ENCODE measurements at regions not wholly inside any gene's neighbourhood (a gene's known extent, or its start where the extent isn't known, plus 50 kb on each side); places are given as distances from the start of the nearest gene placed in this dataset.

DNA sequence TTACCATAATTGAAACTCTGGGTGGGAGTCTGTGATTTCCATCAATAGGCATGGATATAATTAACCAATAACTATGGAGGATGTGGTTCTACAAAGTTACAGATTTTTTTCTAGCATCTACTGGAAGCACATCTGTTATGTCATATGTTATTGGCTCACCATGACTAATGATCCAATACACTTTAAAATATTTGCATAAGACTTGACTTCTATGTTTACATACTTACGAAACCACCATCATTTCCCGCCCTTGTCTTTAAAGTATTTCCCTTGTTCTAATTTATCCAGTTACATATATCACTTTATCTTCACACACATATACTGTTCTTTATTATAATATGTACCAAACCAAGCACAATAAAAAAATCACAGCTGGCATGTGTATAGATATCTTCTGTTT is 380.3 kb upstream of the CBLB start:
- in situ Hi-C loops (cut with HindIII; ENCODE audit: low pct_unique_long_range_greater_than_20kb, low sequenced_read_pairs): no loop called here
- DNase-seq (ENCODE audit: low read depth, low spot score): no peak

DNA sequence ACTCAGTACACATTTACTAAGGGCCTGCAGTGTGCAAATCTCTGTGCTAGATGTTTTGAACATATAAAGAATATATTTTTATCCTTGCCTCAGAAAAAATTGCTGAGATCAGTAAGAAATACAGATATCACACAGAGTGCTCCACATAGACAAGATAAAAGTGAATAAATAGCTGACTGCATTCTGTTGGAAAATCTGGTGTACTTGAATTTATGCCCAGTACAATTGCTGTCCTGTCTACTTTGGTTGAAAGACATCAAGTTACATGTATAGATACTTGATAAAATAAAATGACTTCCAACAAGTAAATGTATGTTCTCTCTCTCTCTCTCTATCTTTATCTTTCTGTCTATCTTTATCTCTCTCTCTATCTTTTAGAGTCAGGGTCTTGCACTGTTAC is 381.2 kb upstream of the CBLB start:
- no peak for DNase-seq (ENCODE audit: low read depth, low spot score)
- in situ Hi-C loops (cut with HindIII; ENCODE audit: low pct_unique_long_range_greater_than_20kb, low sequenced_read_pairs): no loop called here

DNA sequence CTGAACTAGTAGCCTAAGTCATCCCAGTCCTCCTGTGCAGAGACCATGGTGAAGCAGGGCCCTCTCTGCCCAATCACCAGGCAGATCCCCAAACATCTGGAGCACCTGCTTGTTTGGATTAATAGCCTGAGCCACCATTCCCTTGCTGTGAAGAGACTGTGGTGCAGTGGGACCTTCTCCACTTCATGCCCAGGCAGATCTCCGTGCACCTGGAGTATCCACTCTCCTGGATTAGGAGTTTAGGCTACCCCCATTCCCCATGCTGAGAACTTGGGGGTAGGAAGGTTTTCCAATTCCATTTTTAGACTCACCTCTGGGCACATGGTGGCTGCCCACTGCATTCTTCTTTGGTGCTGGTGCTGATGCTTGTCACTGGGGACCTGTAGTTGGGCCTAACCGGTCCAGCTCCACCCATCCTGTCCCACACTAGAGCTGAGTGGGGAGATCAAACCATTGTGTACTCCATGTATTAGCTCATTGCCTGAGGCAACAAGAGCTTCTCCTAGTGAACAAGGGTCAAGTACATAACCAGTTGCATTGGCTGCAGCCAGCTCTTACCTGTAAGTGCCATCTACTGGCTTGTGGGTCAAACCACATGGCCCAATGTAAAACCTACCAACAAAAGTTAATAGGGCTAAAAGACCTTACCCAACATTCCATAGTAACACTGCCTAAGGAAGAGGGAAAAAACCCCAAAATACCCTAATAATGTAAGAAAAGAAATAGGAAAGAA is 382.5 kb upstream of the CBLB start:
- in situ Hi-C loops (cut with HindIII; ENCODE audit: low pct_unique_long_range_greater_than_20kb, low sequenced_read_pairs): no loop called here
- peak; percentile 2 for DNase-seq (ENCODE audit: low read depth, low spot score)

DNA sequence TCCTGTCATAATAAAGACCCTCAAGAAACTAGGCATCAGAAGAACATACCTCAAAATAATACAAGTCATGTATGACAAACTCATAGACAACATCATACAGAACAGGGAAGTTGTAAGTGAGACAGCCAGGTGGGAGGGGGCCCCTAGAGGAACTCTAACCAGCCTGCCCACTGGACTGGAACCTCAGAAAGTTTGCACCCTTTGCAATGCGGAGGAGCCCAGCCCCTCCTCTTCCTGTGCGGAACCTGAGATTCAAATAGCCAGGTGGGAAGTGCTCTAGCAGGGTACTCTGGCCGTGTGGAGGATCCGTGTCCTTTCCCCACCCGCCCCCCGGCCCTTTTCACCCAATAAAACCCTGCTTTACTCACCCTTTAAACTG is 387.0 kb upstream of the CBLB start:
- DNase-seq (ENCODE audit: low read depth, low spot score): no peak
- in situ Hi-C loops (cut with HindIII; ENCODE audit: low pct_unique_long_range_greater_than_20kb, low sequenced_read_pairs): no loop called here

DNA sequence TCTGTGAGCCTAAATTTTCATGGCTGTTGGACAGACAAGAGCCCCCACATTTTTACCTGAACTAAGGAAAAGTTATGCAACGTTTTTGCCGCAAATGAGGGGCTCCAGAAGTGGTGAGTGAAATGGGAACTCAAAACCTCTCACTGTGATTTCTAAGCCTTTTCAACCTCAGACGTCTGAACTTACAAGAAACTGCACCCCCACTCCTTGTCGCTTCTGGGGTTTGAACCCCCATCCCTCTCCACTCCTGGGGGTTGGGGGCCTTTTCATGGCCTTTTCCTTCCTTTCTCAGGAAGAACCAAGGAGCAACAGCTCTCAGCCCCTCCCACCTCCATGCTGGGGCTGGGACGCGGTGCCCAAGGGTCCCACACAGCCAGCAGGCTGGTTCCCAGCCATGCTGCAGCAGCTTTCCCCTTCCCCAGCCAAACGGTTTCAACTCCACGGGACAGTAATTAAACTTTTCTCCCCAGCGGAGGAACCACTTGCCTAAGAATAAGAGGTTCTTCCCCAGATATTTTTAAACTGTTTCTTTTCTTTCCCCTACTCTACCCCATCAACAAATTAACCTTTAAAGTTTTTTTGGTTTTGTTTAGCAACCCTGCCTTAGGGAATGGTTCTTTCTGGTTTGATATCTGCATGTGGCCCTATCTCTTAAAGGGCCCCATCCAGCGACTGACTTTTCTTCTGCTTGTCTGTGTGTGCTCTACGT is 387.6 kb upstream of the CBLB start:
- no peak for DNase-seq (ENCODE audit: low read depth, low spot score)
- in situ Hi-C loops (cut with HindIII; ENCODE audit: low pct_unique_long_range_greater_than_20kb, low sequenced_read_pairs): no loop called here

DNA sequence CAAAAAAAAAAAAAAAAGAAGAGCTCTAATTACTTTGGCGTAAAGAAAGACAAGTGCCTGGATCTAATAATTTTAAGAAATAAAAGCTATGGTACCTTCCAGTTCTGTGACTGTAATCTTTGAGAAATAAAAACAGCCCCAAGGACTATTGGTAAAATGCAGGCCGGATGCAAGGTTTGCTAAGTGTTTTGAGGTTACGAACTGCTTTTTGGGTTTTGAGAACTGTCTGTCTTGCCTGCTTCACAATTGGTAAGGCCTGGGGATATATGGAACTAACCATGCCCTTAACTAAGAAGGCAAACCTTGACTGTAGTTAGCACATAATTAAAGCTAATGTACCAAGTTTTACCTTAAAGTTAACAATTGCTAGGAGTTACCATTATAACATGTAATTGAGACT is 388.4 kb upstream of the CBLB start:
- DNase-seq (ENCODE audit: low read depth, low spot score): no peak
- in situ Hi-C loops (cut with HindIII; ENCODE audit: low pct_unique_long_range_greater_than_20kb, low sequenced_read_pairs): no loop called here

DNA sequence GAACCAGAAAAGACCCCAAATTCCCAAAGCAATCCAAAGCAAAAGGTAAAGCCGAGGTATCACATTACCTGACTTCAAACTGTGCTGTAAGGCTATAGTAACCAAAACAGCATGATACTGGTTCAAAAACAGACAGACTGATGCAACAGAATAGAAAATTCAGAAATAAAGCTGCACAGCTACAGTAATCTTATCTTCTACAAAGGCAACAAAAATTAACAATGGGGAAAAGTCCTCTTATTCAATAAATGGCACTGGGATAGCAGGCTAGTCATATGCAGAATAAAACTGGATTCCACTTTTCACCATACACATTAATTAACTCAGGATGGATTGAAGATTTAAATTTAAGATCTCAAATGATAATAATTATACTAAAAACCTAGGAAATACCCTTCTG is 392.6 kb upstream of the CBLB start:
- no peak for DNase-seq (ENCODE audit: low read depth, low spot score)
- in situ Hi-C loops (cut with HindIII; ENCODE audit: low pct_unique_long_range_greater_than_20kb, low sequenced_read_pairs): no loop called here

DNA sequence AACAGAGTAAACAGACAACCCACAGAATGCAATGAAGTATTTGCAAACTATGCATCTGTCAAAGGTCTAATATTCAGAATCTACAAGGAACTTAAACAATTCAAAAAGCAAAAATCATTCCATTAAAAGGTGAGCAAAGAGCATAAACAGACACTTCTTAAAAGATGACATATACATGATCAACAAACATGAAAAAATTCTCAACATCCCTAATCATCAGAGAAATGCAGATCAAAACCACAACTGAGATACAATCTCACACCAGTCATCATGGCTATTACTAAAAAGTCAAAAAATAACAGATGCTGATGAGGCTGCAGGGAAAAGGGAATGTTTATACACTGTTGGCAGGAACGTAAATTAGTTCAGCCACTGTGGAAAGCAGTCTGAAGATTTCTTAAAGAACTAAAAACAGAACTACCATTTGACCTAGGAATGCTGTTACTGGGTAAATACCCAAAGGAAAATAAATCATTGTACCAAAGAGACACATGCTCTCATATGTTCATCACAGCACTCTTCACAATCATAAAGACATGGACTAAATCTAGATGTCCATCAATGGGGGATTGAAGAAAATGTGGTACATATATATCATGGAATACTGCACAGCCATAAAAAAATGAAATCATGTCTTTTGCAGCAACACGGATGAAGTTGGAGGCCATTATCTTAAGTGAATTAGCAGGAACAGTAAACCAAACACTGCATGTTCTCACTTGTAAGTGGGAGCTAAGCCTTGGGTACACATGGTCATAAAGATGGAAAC is 393.3 kb upstream of the CBLB start:
- no peak for DNase-seq (ENCODE audit: low read depth, low spot score)
- in situ Hi-C loops (cut with HindIII; ENCODE audit: low pct_unique_long_range_greater_than_20kb, low sequenced_read_pairs): no loop called here

DNA sequence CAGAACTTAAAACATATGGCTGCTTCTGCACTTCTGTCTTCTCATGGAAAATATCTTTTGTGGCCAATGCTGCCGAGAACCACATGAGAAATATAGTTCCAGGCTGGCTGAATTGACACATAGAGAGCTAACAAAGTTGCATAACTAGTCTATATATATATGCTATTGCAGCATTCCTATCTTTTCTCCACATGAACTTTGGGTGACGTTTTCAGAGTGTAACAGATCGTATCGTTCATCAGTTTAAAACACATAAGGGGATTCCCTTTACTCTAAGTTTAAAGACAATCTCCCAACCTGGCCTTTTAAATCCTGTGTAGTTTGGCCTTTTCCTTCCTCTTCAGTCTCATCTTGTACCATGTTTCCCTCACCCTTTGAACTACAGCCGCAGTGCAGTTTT is 394.2 kb upstream of the CBLB start:
- in situ Hi-C loops (cut with HindIII; ENCODE audit: low pct_unique_long_range_greater_than_20kb, low sequenced_read_pairs): no loop called here

DNA sequence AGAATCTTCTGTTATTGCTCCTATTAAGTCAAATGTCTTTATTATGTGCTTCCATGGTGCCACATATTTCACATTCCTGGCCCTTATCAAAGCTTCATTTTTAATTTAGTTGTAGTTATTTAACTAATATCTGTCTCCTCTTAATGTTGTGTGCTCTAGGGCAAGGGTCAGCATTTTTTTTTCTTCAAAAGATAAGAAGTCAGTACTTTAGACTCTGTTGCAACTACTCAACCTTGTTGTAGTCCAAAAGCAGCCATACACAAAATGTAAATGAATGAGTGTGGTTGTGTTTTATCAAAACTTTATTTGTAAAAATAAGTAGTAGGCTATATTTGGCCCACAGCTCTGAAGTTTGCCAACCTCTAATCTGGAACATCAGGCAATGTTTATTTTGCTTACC is 394.7 kb upstream of the CBLB start:
- in situ Hi-C loops (cut with HindIII; ENCODE audit: low pct_unique_long_range_greater_than_20kb, low sequenced_read_pairs): no loop called here
- no peak for DNase-seq (ENCODE audit: low read depth, low spot score)

More for the DNA sequence above, 394.2 kb upstream of the CBLB start:
- no peak for DNase-seq (ENCODE audit: low read depth, low spot score)

DNA sequence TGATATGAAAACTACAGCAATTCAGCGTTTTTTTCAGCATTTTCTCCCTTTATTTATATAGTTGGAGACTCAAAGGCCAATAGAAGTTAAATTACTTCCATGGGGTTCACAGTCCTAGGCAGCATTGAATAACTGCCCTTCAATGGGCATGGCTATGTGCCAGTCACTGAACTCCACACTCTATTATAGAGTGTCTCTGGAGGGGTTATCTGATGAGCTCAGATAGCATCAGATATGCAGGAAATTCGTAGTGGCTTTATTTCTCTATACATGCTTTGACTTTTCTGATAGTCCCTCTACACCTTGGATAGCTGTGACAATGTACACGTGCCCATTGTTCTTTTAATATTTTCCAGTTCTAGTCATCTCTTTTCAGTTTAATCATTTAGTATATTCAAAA is 396.9 kb upstream of the CBLB start:
- DNase-seq (ENCODE audit: low read depth, low spot score): no peak
- in situ Hi-C loops (cut with HindIII; ENCODE audit: low pct_unique_long_range_greater_than_20kb, low sequenced_read_pairs): no loop called here

DNA sequence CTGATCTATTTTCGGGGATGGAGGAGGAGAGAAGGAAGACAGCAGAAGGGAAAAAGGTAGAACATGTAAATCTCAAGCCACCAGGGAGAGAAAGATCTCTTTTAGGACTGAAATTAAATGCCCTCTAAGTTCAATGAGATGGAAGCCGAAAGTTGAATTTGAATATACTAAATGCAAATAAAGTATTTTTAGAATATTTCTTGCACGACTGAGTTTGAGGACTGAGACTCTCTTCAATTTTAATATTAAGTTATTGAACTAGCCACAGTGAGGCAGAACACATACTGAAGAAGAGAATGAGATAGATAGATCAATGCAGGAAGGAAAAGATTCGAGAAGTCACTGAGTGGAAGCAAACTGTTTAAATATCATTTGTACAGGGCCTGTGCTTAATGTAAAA is 399.9 kb upstream of the CBLB start:
- in situ Hi-C loops (cut with HindIII; ENCODE audit: low pct_unique_long_range_greater_than_20kb, low sequenced_read_pairs): no loop called here
- DNase-seq (ENCODE audit: low read depth, low spot score): no peak

DNA sequence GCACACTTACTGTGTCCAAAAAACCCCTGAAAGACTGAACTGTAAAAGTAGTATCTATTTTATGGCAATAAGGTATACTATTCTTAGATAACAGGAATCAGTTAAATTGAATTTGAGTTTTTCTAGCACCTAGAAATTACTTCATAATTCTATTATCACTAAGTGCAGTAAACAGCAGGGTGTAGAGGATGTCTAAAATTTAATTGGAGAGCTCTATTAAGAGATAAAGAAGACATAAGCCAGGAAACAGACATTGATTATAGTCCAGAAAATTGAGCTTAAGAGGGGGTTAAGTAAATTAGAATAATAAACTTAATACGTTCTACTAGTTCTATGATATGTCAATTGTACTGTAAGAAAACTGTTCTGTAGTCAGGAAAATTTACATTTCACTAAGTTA is 403.5 kb upstream of the CBLB start:
- in situ Hi-C loops (cut with HindIII; ENCODE audit: low pct_unique_long_range_greater_than_20kb, low sequenced_read_pairs): no loop called here
- no peak for DNase-seq (ENCODE audit: low read depth, low spot score)

DNA sequence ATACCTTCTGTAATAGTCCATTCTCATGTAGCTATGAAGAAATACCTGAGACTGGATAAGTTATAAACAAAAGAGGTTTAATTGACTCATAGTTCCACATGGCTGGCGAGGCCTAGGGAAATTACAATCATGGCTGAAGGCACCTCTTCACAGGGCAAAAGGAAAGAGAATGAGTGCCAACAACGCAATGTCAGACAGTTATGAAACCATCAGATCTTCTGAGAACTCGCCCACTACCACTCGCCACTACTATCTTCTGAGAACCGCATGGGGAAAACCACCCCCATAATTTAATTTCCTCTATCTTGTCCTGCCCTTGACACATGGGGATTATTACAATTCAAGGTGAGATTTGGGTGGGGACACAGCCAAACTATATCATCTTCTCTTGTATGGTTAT is 406.8 kb upstream of the CBLB start:
- in situ Hi-C loops (cut with HindIII; ENCODE audit: low pct_unique_long_range_greater_than_20kb, low sequenced_read_pairs): no loop called here
- no peak for DNase-seq (ENCODE audit: low read depth, low spot score)

DNA sequence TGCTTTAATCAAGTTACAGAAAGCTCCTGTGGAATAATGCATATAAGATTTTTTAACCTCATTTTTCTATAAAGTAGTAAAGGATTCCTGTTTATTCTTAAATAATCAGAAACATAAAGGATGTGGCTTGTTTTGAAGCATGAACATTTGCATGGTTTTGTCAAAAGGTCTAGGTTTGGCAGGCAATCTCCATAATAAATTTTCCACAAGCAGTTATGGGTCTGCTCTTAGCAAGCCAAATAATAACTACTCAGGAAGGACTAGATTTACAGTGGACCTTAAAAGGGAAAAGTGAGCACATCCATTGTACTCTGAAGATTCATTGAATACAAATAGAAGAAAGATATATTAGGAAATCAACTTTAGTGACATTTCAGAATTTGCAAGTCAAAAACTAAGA is 407.3 kb upstream of the CBLB start:
- DNase-seq (ENCODE audit: low read depth, low spot score): no peak
- in situ Hi-C loops (cut with HindIII; ENCODE audit: low pct_unique_long_range_greater_than_20kb, low sequenced_read_pairs): no loop called here

DNA sequence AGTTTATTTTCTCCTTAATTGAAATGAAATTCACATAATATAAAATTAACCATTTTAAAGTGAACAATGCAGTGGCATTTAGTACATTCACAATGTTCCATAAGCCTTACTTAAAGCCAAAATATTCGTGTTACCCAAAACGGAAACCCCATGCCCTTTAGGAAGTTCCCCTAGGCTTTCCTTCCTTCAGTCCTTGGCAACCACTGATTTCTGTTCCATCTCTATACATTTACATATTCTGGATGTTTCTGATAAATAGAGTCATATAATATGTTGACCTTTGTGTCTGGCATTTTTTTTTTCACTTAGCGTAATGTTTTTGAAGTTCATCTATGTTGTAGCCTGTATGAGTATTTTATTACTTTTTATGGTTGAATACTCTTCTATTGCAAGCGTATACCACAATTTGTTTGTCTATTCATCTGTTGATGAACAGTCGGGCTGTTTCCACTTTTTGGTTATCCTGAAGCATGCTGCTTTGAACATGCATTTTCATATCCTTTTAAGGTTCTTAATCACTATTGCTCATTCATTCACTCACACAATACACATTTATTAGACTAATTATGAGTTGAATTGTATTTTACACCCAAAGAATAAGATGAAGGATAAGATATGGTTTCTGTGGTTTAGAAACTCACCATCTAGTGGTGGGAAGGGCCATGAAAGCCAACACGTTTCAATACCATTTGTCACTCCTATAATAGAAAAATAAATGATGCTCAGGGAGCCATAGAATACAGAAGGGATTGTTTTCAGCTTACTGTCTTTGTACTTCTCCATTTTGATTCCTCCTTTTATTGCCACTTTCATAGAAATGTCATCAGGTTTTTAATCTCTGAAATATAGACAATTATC is 408.2 kb upstream of the CBLB start:
- in situ Hi-C loops (cut with HindIII; ENCODE audit: low pct_unique_long_range_greater_than_20kb, low sequenced_read_pairs): no loop called here
- DNase-seq (ENCODE audit: low read depth, low spot score): no peak

DNA sequence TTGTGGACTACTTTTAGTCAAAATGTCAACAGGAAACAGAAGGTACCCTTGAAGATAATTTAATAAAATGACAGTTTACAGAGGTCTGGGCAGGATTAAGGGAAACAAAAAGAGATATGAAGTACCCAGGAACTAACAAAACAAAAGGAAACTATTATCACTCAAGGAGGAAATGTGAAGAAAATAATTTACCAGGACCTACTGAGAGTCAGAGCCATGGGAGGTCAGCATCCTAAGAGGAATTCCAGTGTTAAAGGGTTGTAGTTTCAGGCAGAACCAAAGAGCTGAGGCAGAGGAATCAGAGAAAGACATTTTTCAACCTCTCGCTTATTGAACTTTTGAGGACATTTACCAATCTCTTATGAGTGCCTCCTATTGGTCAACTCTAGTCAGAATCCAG is 408.9 kb upstream of the CBLB start:
- in situ Hi-C loops (cut with HindIII; ENCODE audit: low pct_unique_long_range_greater_than_20kb, low sequenced_read_pairs): no loop called here
- DNase-seq (ENCODE audit: low read depth, low spot score): no peak

DNA sequence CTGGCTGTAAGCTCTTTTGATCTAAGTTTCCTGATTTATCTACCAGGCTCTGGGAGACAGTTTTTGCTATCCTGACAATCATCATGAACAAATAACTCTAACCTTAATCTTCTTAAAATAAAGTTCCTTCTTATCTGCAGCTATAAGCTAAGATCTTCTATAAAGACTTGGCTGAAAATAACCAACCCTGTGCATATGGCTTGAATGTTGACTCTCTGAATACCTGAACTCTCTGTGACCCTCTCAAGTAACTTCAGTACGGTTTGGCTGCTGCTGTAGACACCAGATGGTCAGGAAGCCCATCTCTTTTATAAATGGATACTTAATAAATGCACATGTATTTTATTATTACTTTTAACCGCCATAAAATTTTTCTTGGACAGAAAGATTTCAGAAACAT is 412.4 kb upstream of the CBLB start:
- DNase-seq (ENCODE audit: low read depth, low spot score): no peak
- in situ Hi-C loops (cut with HindIII; ENCODE audit: low pct_unique_long_range_greater_than_20kb, low sequenced_read_pairs): no loop called here

Data from SK-MEL-5 (cell line).